H9 (cell line): ENCODE measurements at regions not wholly inside any gene's neighbourhood (a gene's known extent, or its start where the extent isn't known, plus 50 kb on each side); places are given as distances from the start of the nearest gene placed in this dataset.

Experiments
- DNase-seq: peaks from one replicate; pipeline ENCODE4 v3.0.0-alpha.2; 2017
- H2AFZ ChIP-seq: one replicate; pipeline ENCODE4 v1.6.1; 2013; ENCODE audit warnings: mild to moderate bottlenecking, low read length, control low read depth, moderate library complexity
- H2AK5ac ChIP-seq: 2 replicates; pipeline ENCODE4 v1.6.1; 2013; ENCODE audit warnings: low read length, control low read depth, mixed read lengths; ENCODE audit not compliant: insufficient read length
- H2BK120ac ChIP-seq: one replicate; pipeline ENCODE4 v1.6.1; 2013; ENCODE audit warnings: low read depth, mild to moderate bottlenecking, low read length, control low read depth, inconsistent platforms; ENCODE audit not compliant: poor library complexity, severe bottlenecking
- H2BK12ac ChIP-seq: 2 replicates; pipeline ENCODE4 v1.6.1; 2013; ENCODE audit warnings: low read length, control low read depth, mixed read lengths, low read depth; ENCODE audit not compliant: insufficient read length
- H2BK15ac ChIP-seq: 2 replicates; pipeline ENCODE4 v1.6.1; 2013; ENCODE audit warnings: low read depth, low read length, control low read depth
- H2BK20ac ChIP-seq: one replicate; pipeline ENCODE4 v1.6.1; 2013; ENCODE audit warnings: low read depth, mild to moderate bottlenecking, low read length, control low read depth, inconsistent platforms; ENCODE audit not compliant: poor library complexity, severe bottlenecking
- H2BK5ac ChIP-seq: 2 replicates; pipeline ENCODE4 v1.6.1; 2013; ENCODE audit warnings: low read length, control low read depth, mixed read lengths; ENCODE audit not compliant: insufficient read length
- H3K14ac ChIP-seq: 2 replicates; pipeline ENCODE4 v1.6.1; 2013; ENCODE audit warnings: low read length, control low read depth; ENCODE audit not compliant: insufficient read depth
- H3K18ac ChIP-seq: 2 replicates; pipeline ENCODE4 v1.6.1; 2013; ENCODE audit warnings: low read depth, mild to moderate bottlenecking, mixed read lengths, low read length, control low read depth; ENCODE audit not compliant: insufficient read length
- H3K23ac ChIP-seq: 2 replicates; pipeline ENCODE4 v1.6.1; 2013; ENCODE audit warnings: low read length, control low read depth, mixed read lengths, low read depth; ENCODE audit not compliant: insufficient read length
- H3K23me2 ChIP-seq: 2 replicates; pipeline ENCODE4 v1.6.1; 2013; ENCODE audit warnings: low read depth, mild to moderate bottlenecking, mixed read lengths, low read length, control low read depth; ENCODE audit not compliant: insufficient read length, poor library complexity, severe bottlenecking
- H3K27ac ChIP-seq: 2 replicates; pipeline ENCODE4 v1.5.1; 2013; ENCODE audit warnings: low read length, control low read depth, mixed read lengths, low read depth; ENCODE audit not compliant: insufficient read length
- H3K27me3 ChIP-seq: 2 replicates; pipeline ENCODE4 v1.6.1; 2013; ENCODE audit warnings: low read length, control low read depth, inconsistent platforms; ENCODE audit not compliant: insufficient read depth
- H3K4ac ChIP-seq: 2 replicates; pipeline ENCODE4 v1.6.1; 2013; ENCODE audit warnings: low read depth, mild to moderate bottlenecking, control low read depth, inconsistent platforms, low read length, moderate library complexity
- H3K4me1 ChIP-seq: 2 replicates; pipeline ENCODE4 v1.6.1; 2013; ENCODE audit warnings: low read length, control low read depth, inconsistent platforms; ENCODE audit not compliant: insufficient read depth
- H3K4me2 ChIP-seq: 2 replicates; pipeline ENCODE4 v1.6.1; 2013; ENCODE audit warnings: low read length, control low read depth, mixed read lengths; ENCODE audit not compliant: insufficient read length, insufficient read depth
- H3K56ac ChIP-seq: 2 replicates; pipeline ENCODE4 v1.6.1; 2013; ENCODE audit warnings: low read depth, mild to moderate bottlenecking, mixed read lengths, low read length, control low read depth; ENCODE audit not compliant: insufficient read length
- H3K79me1 ChIP-seq: 2 replicates; pipeline ENCODE4 v1.6.1; 2013; ENCODE audit warnings: low read depth, mild to moderate bottlenecking, moderate library complexity, low read length, control low read depth, inconsistent platforms; ENCODE audit not compliant: insufficient read depth, poor library complexity, severe bottlenecking
- H3K79me2 ChIP-seq: 2 replicates; pipeline ENCODE4 v1.6.1; 2013; ENCODE audit warnings: low read length, control low read depth, inconsistent platforms; ENCODE audit not compliant: insufficient read depth
- H3K9ac ChIP-seq: 2 replicates; pipeline ENCODE4 v1.6.1; 2013; ENCODE audit warnings: low read length, control low read depth, mixed read lengths; ENCODE audit not compliant: insufficient read length; ENCODE audit errors: extremely low read depth
- H3K9me3 ChIP-seq: one replicate; pipeline ENCODE4 v1.6.1; 2013; ENCODE audit warnings: low read depth, low read length, inconsistent platforms; ENCODE audit not compliant: control insufficient read depth
- H3T11ph ChIP-seq: one replicate; pipeline ENCODE4 v1.6.1; 2013; ENCODE audit warnings: mild to moderate bottlenecking, low read length, control low read depth, inconsistent platforms
- H4K20me1 ChIP-seq: one replicate; pipeline ENCODE4 v1.6.1; 2013; ENCODE audit not compliant: control insufficient read depth, insufficient read length, insufficient read depth
- H4K5ac ChIP-seq: 2 replicates; pipeline ENCODE4 v1.6.1; 2013; ENCODE audit warnings: low read depth, mild to moderate bottlenecking, mixed read lengths, low read length, control low read depth; ENCODE audit not compliant: insufficient read length
- H4K8ac ChIP-seq: replicated peaks from 2 replicates; pipeline ENCODE4 v1.6.1; 2013; ENCODE audit warnings: low read length, control low read depth, mixed read lengths, low read depth; ENCODE audit not compliant: insufficient read length
- H4K91ac ChIP-seq: 2 replicates; pipeline ENCODE4 v1.6.1; 2013; ENCODE audit warnings: low read depth, mild to moderate bottlenecking, moderate library complexity, mixed read lengths, low read length, control low read depth; ENCODE audit not compliant: insufficient read length
- H3K27ac Mint-ChIP-seq, 3 experiments: 2 replicates in 2 of 3; 3 replicates in 1 of 3; pipeline ENCODE4 v1.8.0; 2020 to 2021; ENCODE audit warnings: mixed read lengths in 3 of 3, mild to moderate bottlenecking in 1 of 3, moderate library complexity in 1 of 3
- H3K27me3 Mint-ChIP-seq: 2 replicates; pipeline ENCODE4 v1.8.0; 2021; ENCODE audit warnings: low read depth, mild to moderate bottlenecking, moderate library complexity, mixed read lengths
- H3K36me3 Mint-ChIP-seq, 3 experiments: 2 replicates in 2 of 3; 3 replicates in 1 of 3; pipeline ENCODE4 v1.8.0; 2020 to 2021; ENCODE audit warnings: low read depth in 3 of 3, mixed read lengths in 3 of 3; ENCODE audit not compliant: insufficient read depth in 1 of 3
- H3K4me1 Mint-ChIP-seq, 2 experiments: 2 replicates each; pipeline ENCODE4 v1.8.0; 2020; ENCODE audit warnings: mixed read lengths in 2 of 2
- H3K4me3 Mint-ChIP-seq, 2 experiments: 2 replicates in 1 of 2; 3 replicates in 1 of 2; pipeline ENCODE4 v1.8.0; 2020 to 2021; ENCODE audit warnings: mild to moderate bottlenecking in 2 of 2, mixed read lengths in 2 of 2, moderate library complexity in 1 of 2
- H3K9me3 Mint-ChIP-seq, 2 experiments: 2 replicates in 1 of 2; 3 replicates in 1 of 2; pipeline ENCODE4 v1.8.0; 2020; ENCODE audit warnings: mild to moderate bottlenecking in 2 of 2, mixed read lengths in 2 of 2, moderate library complexity in 1 of 2
- WGBS: extraction: QIAGEN DNeasy Blood & Tissue Kit; methylation state at CpG from one replicate; pipeline ENCODE4 v1.1.7; 2013; ENCODE audit warnings: missing lambda C conversion rate, low lambda C conversion rate, mixed read lengths; ENCODE audit not compliant: insufficient read length; ENCODE audit errors: extremely low coverage; 5-methylcytosine and 5-hydroxymethylcytosine counted together
- TF ChIP-seq, protein P1 (sequence below): fragments of 200-600 bp; sonication (generic); conservative IDR thresholded peaks from 3 replicates; pipeline ENCODE4 v1.8.0; 2021; ENCODE audit warnings: antibody characterized with exemption, mild to moderate bottlenecking

DNA sequence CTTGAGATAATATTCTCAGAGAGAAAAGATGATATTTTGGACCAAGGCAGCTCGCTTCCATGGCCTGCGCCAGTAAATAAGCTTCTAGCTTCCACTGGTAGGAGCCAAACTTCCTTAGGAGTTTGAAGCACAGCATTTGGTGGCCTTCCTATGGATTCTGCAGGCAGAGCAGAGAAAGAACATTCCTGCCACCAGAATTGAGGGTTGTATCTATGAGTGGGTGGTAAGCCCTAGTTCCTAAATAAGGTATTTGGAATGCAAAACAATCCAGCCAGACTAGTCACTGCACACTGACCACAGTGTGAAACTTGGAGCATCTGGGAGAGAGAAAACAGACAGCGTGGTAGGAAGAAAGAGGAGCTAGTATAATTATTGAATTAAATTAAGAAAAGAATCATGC, 54.1 kb upstream of the BCAR3 start:
- Histone ChIP-seq H2BK12ac (no peak overlapping the region), H2BK120ac (no peak overlapping the region), H3K14ac (no peak overlapping the region), H3T11ph (no peak overlapping the region), H2AK5ac (no peak overlapping the region), H3K9ac (no peak overlapping the region), H3K79me1 (no peaks in the 10 kb centered on the region), H3K4me2 (no peak overlapping the region), H3K9me3 (no peaks in the 10 kb centered on the region), H3K23me2 (no peaks in the 10 kb centered on the region), H3K23ac (no peak overlapping the region), H4K5ac (no peak overlapping the region), H4K20me1 (no peaks in the 10 kb centered on the region), H2AFZ (no peak overlapping the region), H2BK20ac (no peak overlapping the region), H3K56ac (no peak overlapping the region), H3K4me1 (no peaks in the 10 kb centered on the region), H3K18ac (no peak overlapping the region), H3K27me3 (no peaks in the 10 kb centered on the region), H3K27ac (no peak overlapping the region), H2BK5ac (no peak overlapping the region), H2BK15ac (no peak overlapping the region), H4K91ac (no peak overlapping the region), H3K79me2 (no peaks in the 10 kb centered on the region), H3K4ac (no peak overlapping the region), H4K8ac (no peak overlapping the region)
- peaks cover 18 to 25% of the 10 kb centered on the region in 2 experiments for H3K4me1 Mint-ChIP-seq
- no peak overlapping the region for H3K27ac Mint-ChIP-seq
- TF ChIP-seq, protein P1, sequence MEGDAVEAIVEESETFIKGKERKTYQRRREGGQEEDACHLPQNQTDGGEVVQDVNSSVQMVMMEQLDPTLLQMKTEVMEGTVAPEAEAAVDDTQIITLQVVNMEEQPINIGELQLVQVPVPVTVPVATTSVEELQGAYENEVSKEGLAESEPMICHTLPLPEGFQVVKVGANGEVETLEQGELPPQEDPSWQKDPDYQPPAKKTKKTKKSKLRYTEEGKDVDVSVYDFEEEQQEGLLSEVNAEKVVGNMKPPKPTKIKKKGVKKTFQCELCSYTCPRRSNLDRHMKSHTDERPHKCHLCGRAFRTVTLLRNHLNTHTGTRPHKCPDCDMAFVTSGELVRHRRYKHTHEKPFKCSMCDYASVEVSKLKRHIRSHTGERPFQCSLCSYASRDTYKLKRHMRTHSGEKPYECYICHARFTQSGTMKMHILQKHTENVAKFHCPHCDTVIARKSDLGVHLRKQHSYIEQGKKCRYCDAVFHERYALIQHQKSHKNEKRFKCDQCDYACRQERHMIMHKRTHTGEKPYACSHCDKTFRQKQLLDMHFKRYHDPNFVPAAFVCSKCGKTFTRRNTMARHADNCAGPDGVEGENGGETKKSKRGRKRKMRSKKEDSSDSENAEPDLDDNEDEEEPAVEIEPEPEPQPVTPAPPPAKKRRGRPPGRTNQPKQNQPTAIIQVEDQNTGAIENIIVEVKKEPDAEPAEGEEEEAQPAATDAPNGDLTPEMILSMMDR, result no peak
- DNase-seq, result no peak
- H3K4me3 Mint-ChIP-seq, result no peak overlapping the region
- H3K36me3 Mint-ChIP-seq, result no peaks in the 10 kb centered on the region; a peak in 1 of 7 replicates
- H3K9me3 Mint-ChIP-seq, result no peaks in the 10 kb centered on the region; a peak in 2 of 5 replicates
- no CpG with 5 or more reads among the region's 3 CpGs for WGBS
- peaks cover 1% of the 10 kb centered on the region; the same call in 1 of the 2 replicates for H3K27me3 Mint-ChIP-seq
